ENCODE measurements at regions not wholly inside any gene's neighbourhood (a gene's known extent, or its start where the extent isn't known, plus 50 kb on each side); places are given as distances from the start of the nearest gene placed in this dataset.

- TF ChIP-seq CTCF (conservative IDR thresholded peaks at IDR 0.05) = no peak
- peaks cover 9% of the 10 kb centered on the region for H3K36me3 Mint-ChIP-seq (ENCODE audit: low read depth)
- no peaks in the 10 kb centered on the region for H3K27me3 Mint-ChIP-seq (ENCODE audit: low read depth)
- DNase-seq (ENCODE audit: low read depth, low spot score) = no peak
- peaks cover 5% of the 10 kb centered on the region for H3K9me3 Mint-ChIP-seq
- H3K4me3 Mint-ChIP-seq = no peak overlapping the region
- H3K27ac Mint-ChIP-seq (ENCODE audit: unreplicated experiment) = no peak overlapping the region
- peaks cover 27% of the 10 kb centered on the region for H3K4me1 Mint-ChIP-seq
Observed at GRCh38 chr4:86439293-86439692, 79.4 kb upstream of the MAPK10 start.

- Mint-ChIP-seq H3K4me3 (no peak overlapping the region), H3K27ac (ENCODE audit: unreplicated experiment) (no peak overlapping the region), H3K9me3 (peaks cover 9% of the 10 kb centered on the region), H3K36me3 (ENCODE audit: low read depth) (peaks cover 14% of the 10 kb centered on the region), H3K27me3 (ENCODE audit: low read depth) (no peaks in the 10 kb centered on the region), H3K4me1 (peaks cover 27% of the 10 kb centered on the region)
- no peak for TF ChIP-seq CTCF (conservative IDR thresholded peaks at IDR 0.05)
- DNase-seq (ENCODE audit: low read depth, low spot score) = no peak
Observed at GRCh38 chr4:86441175-86441936, 81.5 kb upstream of the MAPK10 start.

- DNase-seq (ENCODE audit: low read depth, low spot score) = no peak
- no peak for TF ChIP-seq CTCF (conservative IDR thresholded peaks at IDR 0.05)
- peaks cover 9% of the 10 kb centered on the region for H3K9me3 Mint-ChIP-seq
- no peaks in the 10 kb centered on the region for H3K27me3 Mint-ChIP-seq (ENCODE audit: low read depth)
- H3K4me3 Mint-ChIP-seq = no peak overlapping the region
- no peak overlapping the region for H3K27ac Mint-ChIP-seq (ENCODE audit: unreplicated experiment)
- peaks cover 16% of the 10 kb centered on the region for H3K36me3 Mint-ChIP-seq (ENCODE audit: low read depth)
- H3K4me1 Mint-ChIP-seq = peaks cover 27% of the 10 kb centered on the region
Observed at GRCh38 chr4:86442881-86443280, 83.0 kb upstream of the MAPK10 start.

- Mint-ChIP-seq H3K27ac (ENCODE audit: unreplicated experiment) (peak overlapping the region; percentile 45), H3K4me3 (no peak overlapping the region), H3K9me3 (peaks cover 9% of the 10 kb centered on the region), H3K36me3 (ENCODE audit: low read depth) (peaks cover 16% of the 10 kb centered on the region), H3K27me3 (ENCODE audit: low read depth) (no peaks in the 10 kb centered on the region), H3K4me1 (peaks cover 27% of the 10 kb centered on the region)
- TF ChIP-seq CTCF (conservative IDR thresholded peaks at IDR 0.05) = no peak
- no peak for DNase-seq (ENCODE audit: low read depth, low spot score)
Observed at GRCh38 chr4:86443495-86443894, 83.6 kb upstream of the MAPK10 start.

GRCh38 chr4:86446996-86447395, 87.1 kb upstream of the MAPK10 start:
- no peaks in the 10 kb centered on the region for H3K27me3 Mint-ChIP-seq (ENCODE audit: low read depth)
- TF ChIP-seq CTCF (conservative IDR thresholded peaks at IDR 0.05) = no peak
- peaks cover 10% of the 10 kb centered on the region for H3K9me3 Mint-ChIP-seq
- peaks cover 19% of the 10 kb centered on the region for H3K36me3 Mint-ChIP-seq (ENCODE audit: low read depth)
- H3K4me1 Mint-ChIP-seq = peaks cover 34% of the 10 kb centered on the region
- H3K4me3 Mint-ChIP-seq = no peak overlapping the region
- no peak overlapping the region for H3K27ac Mint-ChIP-seq (ENCODE audit: unreplicated experiment)
- DNase-seq (ENCODE audit: low read depth, low spot score) = no peak
